ENCODE measurements at regions not wholly inside any gene's neighbourhood (a gene's known extent, or its start where the extent isn't known, plus 50 kb on each side); places are given as distances from the start of the nearest gene placed in this dataset.
"Not testable (repeated sequence)": the region's sequence is repeated elsewhere in the genome, so short reads cannot be mapped to it uniquely, and the experiment has no call there.

GRCh38 chr20:25868650-25868979, 172.0 kb upstream of the ZNF337 start:
- TF ChIP-seq CTCF (IDR thresholded peaks at IDR 0.05; ENCODE audit: extremely low read depth in 1 of 2, insufficient read depth in 1 of 2, low read depth in 1 of 2, low read length in 2 of 2); FOS (IDR thresholded peaks at IDR 0.05; ENCODE audit: borderline replicate concordance, insufficient read depth, low read length); POLR2A (IDR thresholded peaks at IDR 0.05; ENCODE audit: low read depth, low read length); EZH2 (IDR thresholded peaks at IDR 0.05; ENCODE audit: borderline replicate concordance, low read depth, low read length, severe bottlenecking); POLR2AphosphoS5 (IDR thresholded peaks at IDR 0.05; ENCODE audit: insufficient read depth, low read depth, low read length); MAX (IDR thresholded peaks at IDR 0.05; ENCODE audit: insufficient read depth, insufficient read length); MYC (IDR thresholded peaks at IDR 0.05; ENCODE audit: low read depth, low read length); JUN (IDR thresholded peaks at IDR 0.05; ENCODE audit: borderline replicate concordance, insufficient read depth, insufficient read length, low read depth): not testable (repeated sequence)
